ENCODE measurements at regions not wholly inside any gene's neighbourhood (a gene's known extent, or its start where the extent isn't known, plus 50 kb on each side); places are given as distances from the start of the nearest gene placed in this dataset.

- TF ChIP-seq POLR2A (IDR thresholded peaks at IDR 0.05) (no peak), CTCF (IDR thresholded peaks at IDR 0.05) (no peak)
Observed at GRCh38 chr14:42732005-42732404, 1125.3 kb downstream of the LRFN5 start.
